OCI-M2 (cell line): ENCODE measurements at regions not wholly inside any gene's neighbourhood (a gene's known extent, or its start where the extent isn't known, plus 50 kb on each side); places are given as distances from the start of the nearest gene placed in this dataset.

ENCODE experiments used
- DNase-seq: peaks from one replicate; lab custom pipeline; 2025; ENCODE audit not compliant: unreplicated experiment; lab: John Stamatoyannopoulos, UW

GRCh38 chr5:168054091-168054490 is 237.4 kb upstream of the WWC1 start:
- no peak for DNase-seq

GRCh38 chr5:168055141-168055683 is 236.2 kb upstream of the WWC1 start:
- no peak for DNase-seq

GRCh38 chr5:168055961-168056360 is 235.5 kb upstream of the WWC1 start:
- DNase-seq: no peak

- DNase-seq: no peak
These were observed 234.8 kb upstream of the WWC1 start for GRCh38 chr5:168056499-168057182.

GRCh38 chr5:168057905-168058304 is 233.5 kb upstream of the WWC1 start:
- no peak for DNase-seq

- DNase-seq: no peak
These were observed 232.3 kb upstream of the WWC1 start for GRCh38 chr5:168059131-168059530.

- no peak for DNase-seq
These were observed 229.2 kb upstream of the WWC1 start for GRCh38 chr5:168062239-168062638.

- no peak for DNase-seq
These were observed 227.0 kb upstream of the WWC1 start for GRCh38 chr5:168064457-168064856.

- DNase-seq: no peak
These were observed 226.4 kb upstream of the WWC1 start for GRCh38 chr5:168064933-168065622.

GRCh38 chr5:168066536-168067208 is 224.8 kb upstream of the WWC1 start:
- DNase-seq: no peak

GRCh38 chr5:168070761-168071160 is 220.7 kb upstream of the WWC1 start:
- no peak for DNase-seq

- no peak for DNase-seq
These were observed 218.8 kb upstream of the WWC1 start for GRCh38 chr5:168072665-168073064.

GRCh38 chr5:168073311-168073710 is 218.1 kb upstream of the WWC1 start:
- no peak for DNase-seq

- no peak for DNase-seq
These were observed 217.2 kb upstream of the WWC1 start for GRCh38 chr5:168073991-168074800.

GRCh38 chr5:168075387-168075786 is 216.1 kb upstream of the WWC1 start:
- no peak for DNase-seq

- no peak for DNase-seq
These were observed 214.9 kb upstream of the WWC1 start for GRCh38 chr5:168076561-168076991.

- DNase-seq: no peak
These were observed 206.0 kb upstream of the WWC1 start for GRCh38 chr5:168085261-168086031.

GRCh38 chr5:168086104-168086610 is 205.3 kb upstream of the WWC1 start:
- DNase-seq: no peak

- no peak for DNase-seq
These were observed 204.7 kb upstream of the WWC1 start for GRCh38 chr5:168086746-168087145.
